ENCODE measurements at regions not wholly inside any gene's neighbourhood (a gene's known extent, or its start where the extent isn't known, plus 50 kb on each side); places are given as distances from the start of the nearest gene placed in this dataset.
A peak's percentile ranks its signal among the peaks of the same experiment; 100 is the strongest.

- H3K4me3 ChIP-seq (ENCODE audit: low read depth in 2 of 2, low read length in 1 of 2) = no peak overlapping the region
- peaks cover 0 to 9% of the 10 kb centered on the region in 2 experiments; a peak in 1 of 4 replicates for H3K4me1 ChIP-seq (ENCODE audit: control insufficient read depth in 1 of 2, insufficient read depth in 2 of 2, low read depth in 1 of 2, low read length in 1 of 2)
- H3K9me2 ChIP-seq = no peaks in the 10 kb centered on the region
- no peak for DNase-seq
- ChIA-PET CTCF (no interaction called here), POLR2A (no interaction called here)
- H3K4me2 ChIP-seq = peak overlapping the region; percentile 35
- no peaks in the 10 kb centered on the region for H4K20me1 ChIP-seq (ENCODE audit: insufficient read depth)
- H3K27ac ChIP-seq (ENCODE audit: low read depth in 2 of 2, low read length in 1 of 2) = peak overlapping the region; percentile 14 to 85; a peak in 3 of 4 replicates
- H3K9ac ChIP-seq = peak overlapping the region; percentile 29; the same call in 1 of the 2 replicates
- WGBS (ENCODE audit: low lambda C conversion rate) = 0% methylated on average over 1 of the region's 1 CpG
- H3F3A ChIP-seq (replicated peaks; ENCODE audit: insufficient read depth) = peaks cover 24% of the 10 kb centered on the region
- no peaks in the 10 kb centered on the region for H3K27me3 ChIP-seq (ENCODE audit: insufficient read depth)
- no peak overlapping the region for H2AFZ ChIP-seq (ENCODE audit: low read depth)
- H3K9me3 ChIP-seq = no peaks in the 10 kb centered on the region
- H3K79me2 ChIP-seq (ENCODE audit: insufficient read depth) = no peaks in the 10 kb centered on the region
- no peaks in the 10 kb centered on the region for H3K36me3 ChIP-seq (replicated peaks in 1 of 2; ENCODE audit: control insufficient read depth in 1 of 2, insufficient read depth in 2 of 2, low read length in 1 of 2)
- TF ChIP-seq MXI1 (IDR thresholded peaks at IDR 0.05; ENCODE audit: low read depth, low read length) (no peak), CHD2 (IDR thresholded peaks at IDR 0.05; ENCODE audit: low read length, partially characterized antibody) (no peak), GABPA (IDR thresholded peaks at IDR 0.05; ENCODE audit: low read depth) (no peak), SIN3A (IDR thresholded peaks at IDR 0.05; ENCODE audit: borderline replicate concordance, low read depth, low read length) (0 out of 2 replicates have a peak, but pooled peaks have one; percentile 19), ZBTB33 (IDR thresholded peaks at IDR 0.05; ENCODE audit: borderline replicate concordance, low read depth) (no peak), USF2 (IDR thresholded peaks at IDR 0.05; ENCODE audit: borderline replicate concordance, low read depth, low read length) (no peak), MAX (IDR thresholded peaks at IDR 0.05; ENCODE audit: low read depth) (no peak; the same call in 1 of the 2 replicates), RXRA (IDR thresholded peaks at IDR 0.05; ENCODE audit: borderline replicate concordance, low read depth) (no peak), FOXJ3 (CRISPR knock-in tag; IDR thresholded peaks at IDR 0.05) (no peak), POLR2AphosphoS5 (IDR thresholded peaks at IDR 0.05; ENCODE audit: low read depth, low read length) (0 out of 2 replicates have a peak, but pooled peaks have one; percentile 50), RCOR1 (IDR thresholded peaks at IDR 0.05; ENCODE audit: low read length) (no peak), GATA2 (CRISPR knock-in tag; IDR thresholded peaks at IDR 0.05) (no peak), EZH2phosphoT487 (IDR thresholded peaks at IDR 0.05; ENCODE audit: borderline replicate concordance, low read depth) (no peak), RFX5 (IDR thresholded peaks at IDR 0.05; ENCODE audit: low read length) (no peak), EP300 (IDR thresholded peaks at IDR 0.05; ENCODE audit: borderline replicate concordance in 1 of 2, low read depth in 1 of 2, low read length in 1 of 2) (peak in 1 of 2 experiments; percentile 28; a peak in 1 of 4 replicates), NRF1 (IDR thresholded peaks at IDR 0.05; ENCODE audit: low read depth, low read length) (no peak), PBX3 (IDR thresholded peaks at IDR 0.05) (peak; percentile 87), CTCF (IDR thresholded peaks at IDR 0.05) (no peak), IRF3 (IDR thresholded peaks at IDR 0.05; ENCODE audit: low read depth, low read length) (no peak), REST (IDR thresholded peaks at IDR 0.05; ENCODE audit: low read depth, low read length) (no peak), SMC3 (IDR thresholded peaks at IDR 0.05; ENCODE audit: low read depth, low read length) (no peak), FOSL2 (IDR thresholded peaks at IDR 0.05; ENCODE audit: borderline replicate concordance, low read depth) (peak; percentile 81; the same call in 1 of the 2 replicates)
Observed at GRCh38 chr3:102069211-102069662, 219.9 kb downstream of the NFKBIZ start.
